ENCODE measurements at regions not wholly inside any gene's neighbourhood (a gene's known extent, or its start where the extent isn't known, plus 50 kb on each side); places are given as distances from the start of the nearest gene placed in this dataset.
"Not testable (repeated sequence)": the region's sequence is repeated elsewhere in the genome, so short reads cannot be mapped to it uniquely, and the experiment has no call there.

- TF ChIP-seq EP300 (IDR thresholded peaks at IDR 0.05) (no peak), POLR2A (IDR thresholded peaks at IDR 0.05) (no peak), CTCF (IDR thresholded peaks at IDR 0.05) (no peak)
- H3K4me1 ChIP-seq: no peaks in the 10 kb centered on the region
- no peak for DNase-seq (ENCODE audit: low spot score in 2 of 2)
- no peaks in the 10 kb centered on the region for H3K9me3 ChIP-seq
- H3K36me3 ChIP-seq: no peaks in the 10 kb centered on the region
- no peak overlapping the region for H3K4me3 ChIP-seq
- H3K27me3 ChIP-seq: no peaks in the 10 kb centered on the region
- 72 to 91% methylated on average over 3 of the region's 3 CpGs for WGBS, 2 donors
- no peak overlapping the region for H3K27ac ChIP-seq
Observed at GRCh38 chr7:109456116-109456515, 886.4 kb downstream of the DNAJB9 start.

GRCh38 chr7:109460296-109460695 lies 890.6 kb downstream of the DNAJB9 start:
- no peaks in the 10 kb centered on the region for H3K9me3 ChIP-seq
- no peaks in the 10 kb centered on the region for H3K27me3 ChIP-seq
- no peak overlapping the region for H3K27ac ChIP-seq
- H3K4me3 ChIP-seq: no peak overlapping the region
- DNase-seq (ENCODE audit: low spot score in 2 of 2): no peak
- no peaks in the 10 kb centered on the region for H3K36me3 ChIP-seq
- WGBS, 2 donors: 93% methylated on average over 2 of the region's 2 CpGs
- no peaks in the 10 kb centered on the region for H3K4me1 ChIP-seq
- no peak for TF ChIP-seq CTCF (IDR thresholded peaks at IDR 0.05)
- no peak for TF ChIP-seq POLR2A (IDR thresholded peaks at IDR 0.05)
- TF ChIP-seq EP300 (IDR thresholded peaks at IDR 0.05): no peak

- Histone ChIP-seq H3K27ac (no peak overlapping the region), H3K4me1 (no peaks in the 10 kb centered on the region), H3K36me3 (no peaks in the 10 kb centered on the region), H3K4me3 (no peak overlapping the region), H3K9me3 (no peaks in the 10 kb centered on the region), H3K27me3 (no peaks in the 10 kb centered on the region)
- DNase-seq (ENCODE audit: low spot score in 2 of 2): no peak
- WGBS, 2 donors: 80 to 87% methylated on average over 3 of the region's 3 CpGs
- no peak for TF ChIP-seq POLR2A (IDR thresholded peaks at IDR 0.05)
- TF ChIP-seq EP300 (IDR thresholded peaks at IDR 0.05): no peak
- no peak for TF ChIP-seq CTCF (IDR thresholded peaks at IDR 0.05)
Observed at GRCh38 chr7:109462171-109462570, 892.5 kb downstream of the DNAJB9 start.

- not testable (repeated sequence) for DNase-seq (ENCODE audit: low spot score in 2 of 2); H3K9me3 ChIP-seq; H3K4me1 ChIP-seq; H3K27ac ChIP-seq; H3K36me3 ChIP-seq; H3K4me3 ChIP-seq; H3K27me3 ChIP-seq
- 90 to 95% methylated on average over 4 of the region's 4 CpGs for WGBS, 2 donors
Observed at GRCh38 chr7:109467729-109468128, 898.1 kb downstream of the DNAJB9 start.

- no peak for DNase-seq (ENCODE audit: low spot score in 2 of 2)
- H3K4me1 ChIP-seq: no peaks in the 10 kb centered on the region
- H3K36me3 ChIP-seq: no peaks in the 10 kb centered on the region
- H3K27me3 ChIP-seq: no peaks in the 10 kb centered on the region
- no peak overlapping the region for H3K4me3 ChIP-seq
- H3K9me3 ChIP-seq: no peaks in the 10 kb centered on the region
- TF ChIP-seq EP300 (IDR thresholded peaks at IDR 0.05): no peak
- TF ChIP-seq POLR2A (IDR thresholded peaks at IDR 0.05): no peak
- TF ChIP-seq CTCF (IDR thresholded peaks at IDR 0.05): no peak
- H3K27ac ChIP-seq: no peak overlapping the region
- WGBS, 2 donors: 89% methylated on average over 1 of the region's 1 CpG
Observed at GRCh38 chr7:109473172-109473571, 903.5 kb downstream of the DNAJB9 start.

GRCh38 chr7:109476409-109476808 lies 906.7 kb downstream of the DNAJB9 start:
- H3K27me3 ChIP-seq: no peaks in the 10 kb centered on the region
- TF ChIP-seq POLR2A (IDR thresholded peaks at IDR 0.05) (no peak), CTCF (IDR thresholded peaks at IDR 0.05) (no peak), EP300 (IDR thresholded peaks at IDR 0.05) (no peak)
- no peak overlapping the region for H3K4me3 ChIP-seq
- no peak for DNase-seq (ENCODE audit: low spot score in 2 of 2)
- no peaks in the 10 kb centered on the region for H3K36me3 ChIP-seq
- H3K4me1 ChIP-seq: no peaks in the 10 kb centered on the region
- no peak overlapping the region for H3K27ac ChIP-seq
- 90 to 95% methylated on average over 3 of the region's 3 CpGs for WGBS, 2 donors
- H3K9me3 ChIP-seq: no peaks in the 10 kb centered on the region
